KMS-11 (cell line): ENCODE measurements at regions not wholly inside any gene's neighbourhood (a gene's known extent, or its start where the extent isn't known, plus 50 kb on each side); places are given as distances from the start of the nearest gene placed in this dataset.

ENCODE experiments used
- H2AFZ ChIP-seq: fragments of 200-600 bp; sonication (generic); 2 replicates; pipeline ENCODE4 v1.6.1; 2016; ENCODE audit warnings: antibody characterized with exemption, mixed run types, low read depth
- H3K27ac ChIP-seq: fragments of 200-600 bp; sonication (generic); 2 replicates; pipeline ENCODE4 v1.6.1; 2016; ENCODE audit warnings: mild to moderate bottlenecking, mixed run types
- H3K27me3 ChIP-seq: fragments of 200-600 bp; sonication (generic); 2 replicates; pipeline ENCODE4 v1.6.1; 2017; ENCODE audit warnings: mild to moderate bottlenecking, low read depth, mixed run types, moderate library complexity; ENCODE audit not compliant: insufficient read depth
- H3K36me3 ChIP-seq: fragments of 200-600 bp; sonication (generic); 2 replicates; pipeline ENCODE4 v1.6.1; 2017; ENCODE audit warnings: mild to moderate bottlenecking, mixed run types; ENCODE audit not compliant: insufficient read depth
- H3K4me1 ChIP-seq: fragments of 200-600 bp; sonication (generic); 2 replicates; pipeline ENCODE4 v1.6.1; 2016; ENCODE audit warnings: mild to moderate bottlenecking, low read depth, mixed run types; ENCODE audit not compliant: poor library complexity, severe bottlenecking
- H3K4me2 ChIP-seq: fragments of 200-600 bp; sonication (generic); 2 replicates; pipeline ENCODE4 v1.7.0; 2016; ENCODE audit warnings: mild to moderate bottlenecking, mixed run types
- H3K4me3 ChIP-seq: fragments of 200-600 bp; sonication (generic); IDR thresholded peaks from 2 replicates; pipeline ENCODE4 v1.6.1; 2017; ENCODE audit warnings: low read depth, low read length, mixed read lengths; ENCODE audit not compliant: insufficient read depth
- H3K79me2 ChIP-seq: fragments of 200-600 bp; sonication (generic); 2 replicates; pipeline ENCODE4 v1.6.1; 2016; ENCODE audit warnings: low read depth, mixed run types; ENCODE audit not compliant: insufficient read depth
- H3K9ac ChIP-seq: fragments of 200-600 bp; sonication (generic); 2 replicates; pipeline ENCODE4 v1.6.1; 2016; ENCODE audit warnings: mild to moderate bottlenecking, mixed run types
- H4K20me1 ChIP-seq: fragments of 200-600 bp; sonication (generic); 2 replicates; pipeline ENCODE4 v1.6.1; 2016; ENCODE audit warnings: mild to moderate bottlenecking, mixed run types; ENCODE audit not compliant: insufficient read depth
- TF ChIP-seq, protein P1 (sequence below): fragments of 200-600 bp; sonication (generic); conservative IDR thresholded peaks from 2 replicates; pipeline ENCODE4 v1.6.1; 2017; ENCODE audit warnings: low read depth, mild to moderate bottlenecking, antibody characterized with exemption, low read length, moderate library complexity, mixed read lengths

DNA sequence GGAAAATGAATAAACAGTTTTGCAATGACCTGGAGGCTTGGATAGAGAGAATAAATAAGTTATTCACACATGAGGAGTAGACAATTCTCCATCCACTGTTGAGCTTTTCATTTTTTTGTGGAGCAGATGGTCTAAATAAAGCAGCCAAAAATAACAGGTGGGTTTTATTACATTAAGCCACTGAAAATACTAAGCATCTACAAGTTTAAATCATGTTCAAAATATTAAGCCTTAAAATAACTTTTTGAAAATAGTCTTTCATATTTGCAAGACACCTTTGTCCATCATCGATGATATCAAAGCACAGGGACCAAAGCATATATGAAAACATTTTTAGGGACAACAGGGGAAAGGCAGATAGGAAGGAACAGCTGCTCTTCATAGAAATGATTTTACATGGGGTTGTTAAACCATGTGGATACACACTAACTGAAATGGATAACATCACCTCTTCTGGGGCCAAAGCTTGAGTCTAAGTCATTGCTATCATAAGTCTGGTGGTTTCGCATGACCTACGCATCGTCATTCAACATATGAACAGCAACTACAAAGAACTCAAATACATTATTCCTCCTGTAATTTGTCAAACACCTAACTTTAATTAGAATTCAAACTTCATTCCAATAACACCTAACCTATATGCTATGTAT lies 197.6 kb upstream of the CHST9 start:
- H3K4me1 ChIP-seq, result peaks cover 5% of the 10 kb centered on the region
- no peaks in the 10 kb centered on the region for H3K79me2 ChIP-seq
- TF ChIP-seq, protein P1, sequence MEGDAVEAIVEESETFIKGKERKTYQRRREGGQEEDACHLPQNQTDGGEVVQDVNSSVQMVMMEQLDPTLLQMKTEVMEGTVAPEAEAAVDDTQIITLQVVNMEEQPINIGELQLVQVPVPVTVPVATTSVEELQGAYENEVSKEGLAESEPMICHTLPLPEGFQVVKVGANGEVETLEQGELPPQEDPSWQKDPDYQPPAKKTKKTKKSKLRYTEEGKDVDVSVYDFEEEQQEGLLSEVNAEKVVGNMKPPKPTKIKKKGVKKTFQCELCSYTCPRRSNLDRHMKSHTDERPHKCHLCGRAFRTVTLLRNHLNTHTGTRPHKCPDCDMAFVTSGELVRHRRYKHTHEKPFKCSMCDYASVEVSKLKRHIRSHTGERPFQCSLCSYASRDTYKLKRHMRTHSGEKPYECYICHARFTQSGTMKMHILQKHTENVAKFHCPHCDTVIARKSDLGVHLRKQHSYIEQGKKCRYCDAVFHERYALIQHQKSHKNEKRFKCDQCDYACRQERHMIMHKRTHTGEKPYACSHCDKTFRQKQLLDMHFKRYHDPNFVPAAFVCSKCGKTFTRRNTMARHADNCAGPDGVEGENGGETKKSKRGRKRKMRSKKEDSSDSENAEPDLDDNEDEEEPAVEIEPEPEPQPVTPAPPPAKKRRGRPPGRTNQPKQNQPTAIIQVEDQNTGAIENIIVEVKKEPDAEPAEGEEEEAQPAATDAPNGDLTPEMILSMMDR, result no peak

DNA sequence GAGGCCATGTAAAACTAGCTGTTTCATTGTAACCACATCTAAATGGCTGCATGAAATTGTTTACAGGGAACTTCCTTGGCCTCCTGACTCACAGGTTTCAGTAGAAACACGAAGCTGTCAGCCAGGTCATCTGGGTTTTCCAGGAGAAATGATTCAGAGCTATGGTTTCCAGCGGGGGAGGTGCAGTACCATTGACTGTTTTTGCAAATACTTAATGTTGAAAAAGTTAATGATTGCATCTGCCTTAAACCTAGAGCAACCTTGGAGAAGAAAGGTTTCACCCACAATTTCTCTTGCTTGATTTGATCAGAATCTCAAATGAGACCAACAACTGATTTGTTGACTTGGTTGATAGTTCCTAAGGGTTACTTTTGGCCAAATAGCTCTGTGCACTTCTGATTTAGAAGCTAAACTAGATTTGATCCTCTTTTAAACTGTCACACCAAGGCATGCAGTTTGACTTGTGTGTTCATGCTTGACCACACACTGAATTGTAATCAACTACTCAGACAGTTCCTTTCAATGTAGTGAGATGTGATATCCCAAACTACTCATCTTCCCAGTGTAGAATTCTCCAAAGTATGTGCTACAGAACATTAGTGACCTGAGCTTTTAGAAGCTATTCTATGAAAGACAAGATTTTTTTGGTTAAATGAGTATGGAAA lies 193.5 kb upstream of the CHST9 start:
- H3K27me3 ChIP-seq, result no peaks in the 10 kb centered on the region
- TF ChIP-seq, protein P1, result no peak
- peaks cover 5% of the 10 kb centered on the region for H3K4me1 ChIP-seq
- no peak overlapping the region for H3K27ac ChIP-seq
- no peaks in the 10 kb centered on the region for H3K79me2 ChIP-seq
- H2AFZ ChIP-seq, result no peak overlapping the region
- H3K4me2 ChIP-seq, result no peak overlapping the region
- H3K36me3 ChIP-seq, result no peaks in the 10 kb centered on the region
- no peaks in the 10 kb centered on the region for H4K20me1 ChIP-seq
- no peak overlapping the region for H3K9ac ChIP-seq
- no peak overlapping the region for H3K4me3 ChIP-seq

More for the DNA sequence above, 197.6 kb upstream of the CHST9 start:
- H3K9ac ChIP-seq, result no peak overlapping the region
- no peaks in the 10 kb centered on the region for H4K20me1 ChIP-seq
- H2AFZ ChIP-seq, result no peak overlapping the region
- no peaks in the 10 kb centered on the region for H3K36me3 ChIP-seq
- H3K4me3 ChIP-seq, result no peak overlapping the region
- no peak overlapping the region for H3K27ac ChIP-seq
- H3K4me2 ChIP-seq, result no peak overlapping the region
- no peaks in the 10 kb centered on the region for H3K27me3 ChIP-seq

DNA sequence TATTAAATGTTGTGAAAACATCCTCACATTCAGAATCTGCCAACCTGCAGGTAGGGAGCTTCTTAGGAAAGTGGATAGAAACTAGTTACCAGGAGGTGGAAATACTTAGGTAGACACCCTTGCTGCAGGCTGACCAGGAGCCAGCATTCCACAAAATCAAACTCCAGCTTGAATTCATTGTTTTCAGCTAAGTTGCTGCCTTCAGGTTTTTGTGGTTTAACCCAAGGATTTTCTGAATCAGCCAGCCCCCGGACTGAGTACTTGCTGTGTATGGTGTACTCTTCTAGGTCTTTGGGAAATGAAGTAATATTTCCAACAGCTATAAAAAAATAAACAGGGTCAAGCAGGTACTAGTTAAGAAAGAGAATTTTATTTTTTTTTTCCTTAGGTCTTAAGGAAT lies 192.1 kb upstream of the CHST9 start:
- TF ChIP-seq, protein P1, result no peak
- Histone ChIP-seq H3K9ac (no peak overlapping the region), H4K20me1 (no peaks in the 10 kb centered on the region), H3K36me3 (no peaks in the 10 kb centered on the region), H3K4me1 (peaks cover 5% of the 10 kb centered on the region), H3K4me2 (no peak overlapping the region), H3K27ac (no peak overlapping the region), H2AFZ (no peak overlapping the region), H3K27me3 (no peaks in the 10 kb centered on the region), H3K79me2 (no peaks in the 10 kb centered on the region), H3K4me3 (no peak overlapping the region)

DNA sequence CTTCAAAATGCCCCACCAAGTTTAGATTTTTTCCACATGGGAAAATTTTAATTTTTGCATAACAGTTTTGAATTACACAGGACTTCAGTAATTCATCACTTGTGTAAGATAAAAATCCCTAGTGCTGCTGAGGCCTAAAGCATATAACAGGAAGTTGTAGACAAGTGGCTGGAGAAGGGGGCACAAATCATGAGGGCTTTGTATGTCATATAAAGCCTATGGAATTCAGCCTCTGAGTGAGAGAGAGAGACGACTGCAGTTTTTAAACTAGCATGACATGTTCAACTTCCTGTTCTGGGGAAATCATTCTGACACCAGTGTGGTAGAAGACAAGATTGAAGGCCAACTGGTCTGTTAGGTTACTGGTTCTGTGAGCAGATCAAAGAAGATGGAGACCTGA lies 187.3 kb upstream of the CHST9 start:
- Histone ChIP-seq H3K36me3 (no peaks in the 10 kb centered on the region), H3K79me2 (no peaks in the 10 kb centered on the region), H3K27me3 (no peaks in the 10 kb centered on the region), H3K4me2 (no peak overlapping the region), H3K4me1 (no peaks in the 10 kb centered on the region), H4K20me1 (no peaks in the 10 kb centered on the region), H3K27ac (no peak overlapping the region), H3K9ac (no peak overlapping the region), H3K4me3 (no peak overlapping the region), H2AFZ (no peak overlapping the region)
- TF ChIP-seq, protein P1, result no peak
